ENCODE measurements at regions not wholly inside any gene's neighbourhood (a gene's known extent, or its start where the extent isn't known, plus 50 kb on each side); places are given as distances from the start of the nearest gene placed in this dataset.

GRCh38 chr9:36485647-36486328 is 85.7 kb upstream of the RNF38 start (continued):
- no peak for TF ChIP-seq POU6F1 (CRISPR knock-in tag; IDR thresholded peaks at IDR 0.05; ENCODE audit: borderline replicate concordance, low read depth)

- TF ChIP-seq CSRNP3 (CRISPR knock-in tag; IDR thresholded peaks at IDR 0.05) = no peak
- ATAC-seq = no peak
These were observed 84.1 kb upstream of the RNF38 start for GRCh38 chr9:36484124-36484523.

GRCh38 chr9:36479101-36479500 is 79.0 kb upstream of the RNF38 start:
- ATAC-seq = no peak
- TF ChIP-seq BACH2 (CRISPR knock-in tag; IDR thresholded peaks at IDR 0.05; ENCODE audit: borderline replicate concordance) (no peak), PPARA (CRISPR knock-in tag; IDR thresholded peaks at IDR 0.05; ENCODE audit: borderline replicate concordance) (no peak), ZNF8 (CRISPR knock-in tag; IDR thresholded peaks at IDR 0.05) (no peak), ESRRG (CRISPR knock-in tag; IDR thresholded peaks at IDR 0.05) (no peak), ZFP30 (CRISPR knock-in tag; IDR thresholded peaks at IDR 0.05) (no peak), TOX (CRISPR knock-in tag; IDR thresholded peaks at IDR 0.05; ENCODE audit: borderline replicate concordance) (no peak), GLIS3 (CRISPR knock-in tag; IDR thresholded peaks at IDR 0.05) (no peak), SNAI2 (CRISPR knock-in tag; IDR thresholded peaks at IDR 0.05) (no peak), RARB (CRISPR knock-in tag; IDR thresholded peaks at IDR 0.05) (no peak), ZFP3 (CRISPR knock-in tag; IDR thresholded peaks at IDR 0.05) (no peak), ARNTL (CRISPR knock-in tag; IDR thresholded peaks at IDR 0.05; ENCODE audit: borderline replicate concordance, low read depth) (no peak), TSHZ2 (CRISPR knock-in tag; IDR thresholded peaks at IDR 0.05) (no peak), OSR1 (CRISPR knock-in tag; IDR thresholded peaks at IDR 0.05) (no peak), TCF4 (CRISPR knock-in tag; IDR thresholded peaks at IDR 0.05; ENCODE audit: borderline replicate concordance) (no peak), CREB5 (CRISPR knock-in tag; IDR thresholded peaks at IDR 0.05; ENCODE audit: low read depth) (no peak), ZNF70 (CRISPR knock-in tag; IDR thresholded peaks at IDR 0.05) (no peak), ZC3H10 (CRISPR knock-in tag; IDR thresholded peaks at IDR 0.05) (no peak), CSDC2 (CRISPR knock-in tag; IDR thresholded peaks at IDR 0.05) (no peak), CSRNP3 (CRISPR knock-in tag; IDR thresholded peaks at IDR 0.05) (no peak)

GRCh38 chr9:36471359-36471758 is 71.3 kb upstream of the RNF38 start:
- ATAC-seq = no peak; the same call in 2 of the 3 replicates
- no peak for TF ChIP-seq PPARA (CRISPR knock-in tag; IDR thresholded peaks at IDR 0.05; ENCODE audit: borderline replicate concordance)
- no peak for TF ChIP-seq GLIS3 (CRISPR knock-in tag; IDR thresholded peaks at IDR 0.05)
- no peak for TF ChIP-seq OSR1 (CRISPR knock-in tag; IDR thresholded peaks at IDR 0.05)
- no peak for TF ChIP-seq ARNTL (CRISPR knock-in tag; IDR thresholded peaks at IDR 0.05; ENCODE audit: borderline replicate concordance, low read depth)
- TF ChIP-seq RARB (CRISPR knock-in tag; IDR thresholded peaks at IDR 0.05) = no peak
- TF ChIP-seq CREB5 (CRISPR knock-in tag; IDR thresholded peaks at IDR 0.05; ENCODE audit: low read depth) = no peak
- TF ChIP-seq SNAI2 (CRISPR knock-in tag; IDR thresholded peaks at IDR 0.05) = no peak
- no peak for TF ChIP-seq ZC3H10 (CRISPR knock-in tag; IDR thresholded peaks at IDR 0.05)
- no peak for TF ChIP-seq TOX (CRISPR knock-in tag; IDR thresholded peaks at IDR 0.05; ENCODE audit: borderline replicate concordance)
- TF ChIP-seq ESRRG (CRISPR knock-in tag; IDR thresholded peaks at IDR 0.05) = no peak
- no peak for TF ChIP-seq CSDC2 (CRISPR knock-in tag; IDR thresholded peaks at IDR 0.05)
- no peak for TF ChIP-seq ZFP30 (CRISPR knock-in tag; IDR thresholded peaks at IDR 0.05)
- TF ChIP-seq ZNF565 (CRISPR knock-in tag; conservative IDR thresholded peaks at IDR 0.05; ENCODE audit: low read depth) = no peak
- no peak for TF ChIP-seq ZFP3 (CRISPR knock-in tag; IDR thresholded peaks at IDR 0.05)
- no peak for TF ChIP-seq TCF4 (CRISPR knock-in tag; IDR thresholded peaks at IDR 0.05; ENCODE audit: borderline replicate concordance)
- TF ChIP-seq ZNF8 (CRISPR knock-in tag; IDR thresholded peaks at IDR 0.05) = no peak
- TF ChIP-seq TSHZ2 (CRISPR knock-in tag; IDR thresholded peaks at IDR 0.05) = no peak
